Eye (tissue), 1 donor: ENCODE measurements at regions not wholly inside any gene's neighbourhood (a gene's known extent, or its start where the extent isn't known, plus 50 kb on each side); places are given as distances from the start of the nearest gene placed in this dataset.

Experiments
- DNase-seq: peaks from one replicate; pipeline ENCODE4 v3.0.0-alpha.2; 2015

GRCh38 chr7:84368122-84368521 lies 173.5 kb upstream of the SEMA3A start:
- DNase-seq = no peak

DNA sequence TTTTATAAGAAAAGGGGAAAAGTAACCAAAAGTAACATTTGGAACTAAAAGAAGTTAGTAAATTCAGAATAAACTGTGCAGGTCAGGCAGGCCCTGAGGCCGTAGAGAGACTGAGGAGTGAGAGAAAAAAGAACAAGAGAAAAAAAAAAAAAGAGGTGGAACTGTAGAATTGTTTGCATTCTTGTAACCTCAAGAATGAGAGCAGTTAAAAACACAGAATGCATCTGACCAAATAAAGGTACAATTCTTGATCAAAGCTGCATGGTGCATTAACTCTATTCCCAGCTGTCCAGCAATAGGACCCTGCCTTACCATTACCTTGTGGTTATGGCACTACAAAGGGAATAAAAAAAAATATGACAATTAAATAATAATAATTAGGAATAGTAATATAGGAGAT lies 170.1 kb upstream of the SEMA3A start:
- no peak for DNase-seq

DNA sequence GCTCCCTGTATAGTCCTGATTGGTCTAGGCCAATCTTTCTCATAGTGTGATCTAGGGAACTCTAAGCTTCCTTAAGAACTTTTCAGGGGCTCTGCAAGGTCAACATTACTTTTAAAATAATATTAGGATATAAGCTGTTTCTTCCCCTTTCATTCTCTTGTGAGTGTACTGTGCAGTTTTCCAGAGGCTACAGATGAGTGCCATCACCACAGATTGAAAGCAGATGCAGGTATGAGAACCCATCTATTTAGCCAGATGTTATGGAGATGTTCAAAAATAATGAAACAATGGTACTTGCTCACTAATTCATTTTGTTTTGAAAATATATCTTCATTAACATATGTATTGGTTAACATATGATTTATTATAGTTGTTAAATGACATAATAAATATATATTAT lies 169.2 kb upstream of the SEMA3A start:
- DNase-seq = no peak

GRCh38 chr7:84362828-84363227 lies 168.2 kb upstream of the SEMA3A start:
- DNase-seq = no peak

- no peak for DNase-seq
These were observed 167.8 kb upstream of the SEMA3A start for GRCh38 chr7:84362360-84362759.

DNA sequence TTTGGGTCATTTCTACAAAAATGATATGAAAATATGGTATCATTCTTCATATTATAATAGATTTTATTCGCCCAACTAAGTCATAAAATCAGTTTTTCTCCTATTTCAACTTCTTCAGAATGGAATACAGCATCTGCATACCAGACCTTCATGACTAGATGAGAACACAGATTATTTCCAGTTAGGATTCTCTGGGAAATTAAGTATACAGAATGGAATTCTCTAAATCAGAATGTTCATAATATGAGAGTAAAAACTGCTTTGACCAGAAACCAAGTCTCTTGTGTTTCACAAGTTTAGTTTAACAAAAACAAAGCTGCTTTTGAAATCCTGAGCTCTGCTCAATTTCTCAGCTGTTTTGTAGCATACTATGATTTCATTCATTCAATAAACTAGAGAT lies 160.3 kb upstream of the SEMA3A start:
- DNase-seq = no peak

GRCh38 chr7:84354030-84354429 lies 159.4 kb upstream of the SEMA3A start:
- DNase-seq = no peak

DNA sequence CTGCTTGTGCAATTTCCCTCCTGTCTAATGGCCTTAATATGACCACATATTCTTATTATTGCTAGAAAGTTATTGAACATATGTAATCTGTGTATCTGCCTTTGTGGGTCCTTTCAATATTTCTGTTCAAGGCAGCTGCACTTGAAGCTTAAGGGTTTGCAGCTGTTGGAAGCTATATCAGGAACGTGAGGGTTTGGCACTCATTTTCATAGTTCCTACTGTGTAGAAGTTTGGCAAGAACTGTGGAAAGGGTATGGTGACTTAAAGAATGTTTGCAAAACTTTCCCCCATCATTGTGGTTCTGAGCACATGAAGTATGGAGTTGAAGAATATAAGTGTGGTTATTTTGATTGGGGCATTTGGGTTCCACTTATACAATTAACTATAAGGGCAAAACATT lies 144.7 kb upstream of the SEMA3A start:
- DNase-seq = peak; percentile 67

GRCh38 chr7:84337429-84337828 lies 142.8 kb upstream of the SEMA3A start:
- no peak for DNase-seq

DNA sequence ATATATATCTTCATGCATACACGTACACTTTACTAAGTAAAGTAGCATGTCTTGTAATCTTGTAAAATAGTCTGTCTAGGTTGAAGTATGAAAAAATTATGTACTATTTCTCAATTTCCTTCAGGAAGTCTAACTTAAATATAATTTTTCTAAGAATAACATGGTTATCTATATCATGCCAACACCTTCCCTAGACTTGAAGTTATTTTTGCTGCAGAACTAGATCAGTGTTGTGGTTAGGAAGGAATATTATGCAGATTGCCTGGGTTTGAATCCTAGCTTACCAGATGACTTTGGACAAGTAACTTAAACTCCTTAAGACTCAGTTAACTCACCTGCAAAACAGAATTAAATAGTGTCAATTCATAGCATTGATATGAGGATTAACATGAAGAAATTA lies 142.2 kb upstream of the SEMA3A start:
- DNase-seq = no peak

GRCh38 chr7:84336303-84336702 lies 141.7 kb upstream of the SEMA3A start:
- DNase-seq = no peak

- DNase-seq = peak; percentile 31
These were observed 137.0 kb upstream of the SEMA3A start for GRCh38 chr7:84331616-84332015.

DNA sequence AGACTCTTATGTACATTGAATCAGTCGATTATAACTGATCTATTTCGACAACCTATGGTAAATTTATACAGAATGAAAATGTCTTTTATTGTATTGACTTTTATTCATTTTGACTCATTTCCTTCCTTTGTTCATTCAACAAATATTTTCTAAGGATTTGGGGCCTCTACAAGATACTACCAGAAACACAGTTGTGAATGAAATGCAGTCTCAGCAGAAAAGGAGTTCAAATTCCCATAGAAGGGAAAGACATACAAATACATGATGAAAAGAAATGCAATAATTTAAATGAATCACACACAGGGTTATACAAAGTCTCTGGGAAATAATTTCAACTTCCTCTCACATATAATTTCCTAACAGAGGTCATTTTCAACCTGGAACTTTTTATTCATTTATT lies 134.0 kb upstream of the SEMA3A start:
- DNase-seq = no peak

GRCh38 chr7:84324136-84324630 lies 129.6 kb upstream of the SEMA3A start:
- no peak for DNase-seq

DNA sequence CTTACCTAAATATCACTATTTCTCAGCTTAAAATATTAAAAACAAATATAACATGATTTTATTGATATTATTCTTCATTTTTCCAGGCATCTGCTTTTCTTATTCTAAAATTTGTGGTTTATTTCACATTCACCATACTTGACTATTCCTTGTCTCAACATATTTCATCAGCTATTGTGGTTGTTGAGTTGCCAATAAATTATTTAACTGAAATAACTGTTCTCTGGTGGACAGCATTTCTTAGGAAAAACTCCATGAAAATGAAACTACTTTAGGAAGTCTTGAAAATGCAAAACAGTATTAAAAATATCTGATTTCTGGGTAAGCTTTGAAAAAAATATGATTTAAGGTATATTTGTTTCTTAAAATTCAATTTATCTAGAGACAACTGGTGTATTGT lies 122.9 kb upstream of the SEMA3A start:
- DNase-seq = no peak

- no peak for DNase-seq
These were observed 119.7 kb upstream of the SEMA3A start for GRCh38 chr7:84314263-84314662.

GRCh38 chr7:84304407-84304806 lies 109.8 kb upstream of the SEMA3A start:
- DNase-seq = no peak

- no peak for DNase-seq
These were observed 108.4 kb upstream of the SEMA3A start for GRCh38 chr7:84302949-84303348.

GRCh38 chr7:84297616-84298015 lies 103.0 kb upstream of the SEMA3A start:
- DNase-seq = no peak

- DNase-seq = peak; percentile 35
These were observed 100.4 kb upstream of the SEMA3A start for GRCh38 chr7:84294847-84295455.

GRCh38 chr7:84294391-84294790 lies 99.8 kb upstream of the SEMA3A start:
- no peak for DNase-seq

DNA sequence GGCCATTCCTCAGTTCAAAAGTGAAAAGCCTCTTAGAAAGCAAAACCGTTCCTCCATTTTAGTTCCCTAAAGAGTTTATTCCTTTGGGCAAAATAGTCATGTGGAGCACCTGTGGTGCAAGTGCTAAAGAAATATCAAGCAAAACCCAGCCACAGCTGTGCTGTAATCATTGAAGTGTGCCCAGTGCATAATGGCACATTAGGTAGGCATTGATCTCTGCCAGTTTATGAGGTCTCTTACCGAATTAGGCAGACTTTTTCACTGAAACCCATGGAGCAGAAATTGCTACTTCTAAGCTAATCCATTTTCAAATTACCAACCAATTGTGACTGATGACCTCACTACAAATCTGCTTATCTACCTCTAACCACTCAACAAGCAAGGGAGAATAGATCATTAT lies 97.2 kb upstream of the SEMA3A start:
- peak; percentile 78 for DNase-seq

DNA sequence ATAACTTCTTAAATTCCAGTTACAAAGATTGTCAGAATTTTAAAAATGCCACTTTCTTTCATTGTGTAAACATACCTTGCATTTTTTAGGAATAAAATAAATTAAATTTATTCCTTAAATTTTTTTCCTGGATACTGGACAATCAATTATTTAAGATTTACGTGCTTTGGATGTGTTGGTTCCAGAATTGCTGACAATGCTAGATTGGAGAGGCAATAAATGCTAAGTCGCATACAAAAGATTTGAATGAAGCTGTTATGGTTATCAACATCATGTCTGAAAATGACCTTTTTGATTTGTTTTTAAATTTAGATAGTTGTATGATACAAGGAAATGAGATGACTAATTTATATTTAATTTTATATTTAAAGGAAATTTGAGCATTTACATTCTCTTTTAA lies 89.2 kb upstream of the SEMA3A start:
- DNase-seq = no peak

DNA sequence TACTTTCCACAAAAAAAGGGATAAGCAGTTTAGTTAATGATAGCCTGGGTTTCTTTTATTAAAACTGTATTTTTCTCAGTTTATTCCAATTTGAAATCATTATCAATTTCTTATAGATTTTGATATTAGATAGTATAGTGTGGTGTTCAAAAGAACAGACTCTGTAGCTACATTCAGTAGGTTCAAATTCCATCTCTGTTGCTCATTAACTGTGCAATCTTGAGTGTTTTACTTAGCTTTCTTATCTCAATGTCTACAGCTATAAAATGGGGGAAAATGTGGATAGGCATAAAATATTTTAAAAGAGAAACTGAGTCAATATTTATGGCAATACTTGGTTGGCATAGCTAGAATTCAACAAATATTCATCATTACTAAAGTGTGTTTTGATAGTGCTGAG lies 86.9 kb upstream of the SEMA3A start:
- DNase-seq = no peak

- no peak for DNase-seq
These were observed 83.1 kb upstream of the SEMA3A start for GRCh38 chr7:84277628-84278224.
